GM21526 (cell line): ENCODE measurements at regions not wholly inside any gene's neighbourhood (a gene's known extent, or its start where the extent isn't known, plus 50 kb on each side); places are given as distances from the start of the nearest gene placed in this dataset.
"Not testable (repeated sequence)": the region's sequence is repeated elsewhere in the genome, so short reads cannot be mapped to it uniquely, and the experiment has no call there.

Experiments
- ATAC-seq: cut with Tn5 transposase; IDR thresholded peaks from one replicate; pipeline ENCODE4 v1.9.1; 2021; ENCODE audit warnings: moderate library complexity; ENCODE audit not compliant: unreplicated experiment, low FRiP score

DNA sequence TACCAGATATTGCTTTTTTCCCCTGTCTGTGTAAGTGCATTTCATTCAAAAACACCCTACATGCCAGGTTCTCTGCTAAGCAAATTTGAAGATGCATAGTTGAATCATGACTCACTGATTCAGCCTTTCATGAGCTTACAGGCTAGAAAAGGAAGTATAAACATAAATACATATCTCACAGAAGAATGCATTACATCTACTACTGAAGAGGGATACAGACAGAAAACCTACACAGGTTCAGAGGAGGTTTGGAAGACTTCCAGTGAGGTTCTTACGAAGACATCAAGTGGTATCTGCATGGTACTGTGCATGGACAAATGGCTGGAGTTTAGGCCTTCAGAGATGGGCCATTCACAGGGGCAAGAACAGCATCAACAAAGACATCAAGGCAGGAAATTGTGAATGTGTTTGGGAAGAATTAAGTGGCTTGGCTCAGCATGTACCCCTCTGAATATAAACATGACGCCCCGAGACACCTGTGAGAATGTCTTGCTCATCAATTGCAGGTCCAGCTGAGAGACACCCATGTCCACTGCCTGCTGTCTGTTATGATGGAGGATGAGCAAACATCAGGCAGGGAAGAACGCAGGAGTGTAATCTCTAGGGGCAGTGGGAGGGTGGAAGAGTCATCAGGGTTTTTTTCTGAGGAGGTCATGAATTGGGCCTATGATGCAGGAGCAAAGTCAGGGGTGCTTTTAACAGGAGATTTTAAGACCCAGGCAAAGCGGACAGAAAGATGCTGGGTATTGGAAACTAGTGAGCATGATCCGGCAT is 105.1 kb upstream of the GALNT15 start:
- no peak for ATAC-seq

- no peak for ATAC-seq
Observed at GRCh38 chr3:16070707-16071106, 103.8 kb upstream of the GALNT15 start.

- no peak for ATAC-seq
Observed at GRCh38 chr3:16071206-16071605, 103.3 kb upstream of the GALNT15 start.

GRCh38 chr3:16072420-16073110 is 101.9 kb upstream of the GALNT15 start:
- no peak for ATAC-seq

DNA sequence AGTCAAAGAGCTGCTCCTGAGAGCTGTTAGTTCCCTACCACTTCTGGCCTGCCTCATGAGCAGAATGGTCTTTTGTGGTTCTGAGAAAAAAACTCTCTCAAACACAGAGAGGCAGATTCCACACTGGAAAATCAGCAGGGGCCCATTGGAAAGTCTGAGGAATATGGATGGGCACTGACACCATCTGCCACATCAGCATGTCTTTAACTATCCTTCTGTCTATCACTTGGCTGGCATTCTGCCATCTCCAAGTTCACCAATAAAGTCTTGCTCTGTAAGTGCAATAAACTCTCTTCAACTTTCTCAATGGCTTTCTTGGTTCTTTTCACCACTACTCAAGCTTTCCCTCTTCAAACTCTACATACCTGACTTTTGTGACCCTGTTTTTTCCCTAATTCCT is 101.3 kb upstream of the GALNT15 start:
- no peak for ATAC-seq

- ATAC-seq, result not testable (repeated sequence)
Observed at GRCh38 chr3:16073990-16074671, 100.3 kb upstream of the GALNT15 start.

GRCh38 chr3:16075647-16076046 is 98.8 kb upstream of the GALNT15 start:
- no peak for ATAC-seq

GRCh38 chr3:16076564-16076963 is 97.9 kb upstream of the GALNT15 start:
- no peak for ATAC-seq

GRCh38 chr3:16077146-16077545 is 97.3 kb upstream of the GALNT15 start:
- not testable (repeated sequence) for ATAC-seq

GRCh38 chr3:16077681-16078080 is 96.8 kb upstream of the GALNT15 start:
- not testable (repeated sequence) for ATAC-seq

GRCh38 chr3:16079519-16079918 is 95.0 kb upstream of the GALNT15 start:
- ATAC-seq, result no peak

DNA sequence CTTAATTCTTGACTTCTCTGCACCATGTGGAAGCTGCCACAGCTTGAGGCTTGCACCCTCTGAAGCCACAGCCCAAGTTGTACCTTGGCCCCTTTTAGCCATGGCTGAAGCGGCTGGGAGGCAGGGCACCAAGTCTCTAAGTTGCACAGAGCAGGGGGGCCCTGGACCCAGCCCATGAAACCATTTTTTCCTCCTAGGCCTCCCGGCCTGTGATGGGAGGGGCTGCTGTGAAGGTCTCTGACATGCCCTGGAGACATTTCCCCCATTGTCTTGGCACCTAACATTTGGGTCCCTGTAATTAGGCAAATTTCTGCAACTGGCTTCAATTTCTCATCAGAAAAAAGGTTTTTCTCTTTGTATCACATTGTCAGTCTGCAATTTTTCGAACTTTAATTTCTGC is 92.8 kb upstream of the GALNT15 start:
- no peak for ATAC-seq

GRCh38 chr3:16084887-16085286 is 89.6 kb upstream of the GALNT15 start:
- no peak for ATAC-seq

DNA sequence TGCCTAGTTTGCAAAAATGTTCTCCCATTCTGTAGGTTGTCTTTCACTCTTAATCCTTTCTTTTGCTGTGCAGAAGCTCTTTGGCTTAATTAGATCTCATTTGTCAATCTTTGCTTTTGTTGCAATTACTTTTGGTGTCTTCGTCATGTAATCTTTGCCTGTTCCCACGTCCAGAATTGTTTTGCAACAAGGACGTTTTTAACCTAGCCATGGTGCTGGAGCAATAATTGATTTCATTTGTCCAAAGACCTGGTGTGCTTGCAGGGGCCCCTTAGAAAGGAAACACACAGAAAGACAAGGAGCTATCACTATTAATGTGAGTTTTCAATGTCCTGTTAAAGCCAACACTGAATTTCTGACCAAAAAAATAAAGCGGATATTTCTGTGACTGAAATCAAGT is 89.1 kb upstream of the GALNT15 start:
- ATAC-seq, result no peak

DNA sequence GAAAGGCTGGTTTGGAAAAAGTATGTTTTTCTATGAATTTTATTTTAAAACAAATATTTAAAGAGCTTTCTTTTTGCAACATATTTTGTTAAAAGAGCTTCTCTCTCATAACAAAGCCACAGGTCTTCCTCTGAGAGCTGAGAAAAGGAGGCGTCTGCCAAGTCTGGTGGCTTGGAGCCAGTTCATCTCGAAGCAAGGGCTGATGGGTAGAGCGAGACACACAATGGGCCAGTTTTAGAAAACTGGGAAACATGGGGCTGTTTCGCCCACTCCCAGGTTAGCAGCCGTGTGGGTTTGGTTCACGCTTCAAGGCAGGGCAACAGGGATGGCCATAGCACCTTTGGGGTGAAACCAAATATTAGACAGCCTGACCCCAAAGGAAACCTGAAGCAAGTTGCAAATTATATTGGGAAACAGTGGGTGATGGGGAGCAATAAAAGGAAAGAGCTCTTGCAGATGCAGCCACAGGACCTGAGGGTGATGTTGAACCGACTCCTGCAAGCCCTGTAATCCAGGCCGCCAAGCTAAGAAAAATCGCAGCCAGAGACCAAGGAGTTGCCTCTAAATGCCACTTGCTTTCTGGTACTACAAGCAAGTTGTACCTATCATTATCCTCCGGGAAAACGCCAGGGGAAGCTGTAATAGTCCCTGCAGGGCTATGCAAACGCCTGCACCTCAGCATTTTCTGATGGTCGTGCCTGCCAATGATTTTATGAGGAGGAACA is 88.4 kb upstream of the GALNT15 start:
- ATAC-seq, result no peak

DNA sequence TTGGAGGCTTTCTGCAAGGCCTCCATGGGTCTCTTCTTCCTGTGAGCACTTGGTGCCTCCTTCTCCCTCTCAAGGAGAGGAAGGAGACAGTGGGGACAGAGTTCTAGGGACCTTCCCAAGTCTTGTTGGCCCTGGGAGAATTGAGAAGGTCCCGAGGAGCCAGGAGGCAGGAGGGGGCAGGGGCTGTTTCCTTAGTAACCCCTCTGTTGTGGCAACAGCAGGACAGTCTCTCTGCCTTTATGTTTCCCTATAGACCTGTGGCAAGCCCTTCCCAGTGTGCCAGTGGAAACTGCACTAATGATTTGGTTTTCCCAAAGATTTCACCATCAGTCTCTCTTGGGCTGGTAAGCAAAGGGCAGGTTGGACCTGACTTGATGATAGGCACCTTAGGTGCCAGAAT is 87.8 kb upstream of the GALNT15 start:
- ATAC-seq, result no peak

DNA sequence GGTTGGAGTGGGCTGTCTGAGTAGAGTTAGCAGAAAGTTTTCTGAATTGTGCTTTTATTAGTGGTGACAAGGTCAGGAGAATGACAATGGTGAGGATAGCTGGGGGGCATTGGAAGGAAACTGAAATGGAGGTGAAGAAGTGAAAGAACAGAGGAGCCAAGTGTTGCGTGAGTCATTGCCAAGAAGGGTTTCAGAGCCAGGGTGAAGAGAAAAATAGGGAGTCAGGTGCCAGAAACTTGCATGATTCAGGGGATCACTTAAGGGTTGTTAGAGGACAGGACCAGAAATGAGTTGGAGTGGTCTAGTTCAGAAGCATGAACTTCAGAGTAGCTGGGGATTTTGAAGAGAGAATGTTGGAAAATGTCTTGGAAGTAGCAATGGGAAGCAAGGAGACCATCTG is 86.0 kb upstream of the GALNT15 start:
- ATAC-seq, result no peak

GRCh38 chr3:16089521-16089920 is 85.0 kb upstream of the GALNT15 start:
- no peak for ATAC-seq

GRCh38 chr3:16090024-16090423 is 84.5 kb upstream of the GALNT15 start:
- ATAC-seq, result no peak

DNA sequence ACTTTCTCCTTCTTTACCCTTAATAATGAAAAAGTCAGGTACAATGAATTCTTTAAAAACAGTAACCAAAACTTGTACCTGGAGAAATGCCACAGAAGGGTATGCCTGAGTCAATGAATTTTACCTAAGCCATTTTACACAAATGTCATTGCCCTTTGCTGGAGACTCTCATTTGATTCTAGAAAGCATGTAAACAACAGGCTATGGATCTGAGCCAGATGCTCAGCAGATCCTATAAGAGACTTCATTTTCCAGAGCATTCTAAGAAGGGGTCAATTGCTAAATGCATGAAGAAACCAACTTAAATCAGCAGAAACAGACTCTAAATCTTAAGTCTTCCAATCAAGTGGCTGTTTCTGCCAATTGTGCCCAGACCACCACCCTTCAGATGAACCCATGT is 83.8 kb upstream of the GALNT15 start:
- ATAC-seq, result no peak

DNA sequence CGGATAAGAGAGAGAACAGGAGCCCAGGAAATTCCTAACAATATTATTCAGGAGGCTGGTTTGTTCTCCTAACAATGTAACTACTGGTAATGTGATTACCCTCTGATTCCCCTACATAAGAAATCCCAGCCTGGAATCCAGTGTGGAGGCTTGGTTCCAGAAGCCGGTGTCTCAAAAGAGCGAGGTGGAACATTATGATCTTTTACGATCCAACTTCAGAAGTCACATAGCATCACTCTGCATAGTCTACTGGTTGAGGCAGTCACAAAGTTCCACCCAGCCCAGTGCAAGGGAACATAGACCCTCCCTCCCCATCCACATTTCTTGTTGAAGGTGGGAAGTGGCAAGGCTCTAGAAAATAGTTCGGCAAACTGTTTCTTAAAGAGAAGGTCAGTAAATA is 81.6 kb upstream of the GALNT15 start:
- no peak for ATAC-seq
